GM12873 (cell line): ENCODE measurements at regions not wholly inside any gene's neighbourhood (a gene's known extent, or its start where the extent isn't known, plus 50 kb on each side); places are given as distances from the start of the nearest gene placed in this dataset.

ENCODE experiments used
- CTCF ChIP-seq: IDR thresholded peaks from 2 replicates; pipeline ENCODE4 v1.5.1; 2012; ENCODE audit warnings: low read depth, mild to moderate bottlenecking, moderate library complexity, low read length, control low read depth; ENCODE audit not compliant: insufficient read depth; ENCODE audit errors: missing control alignments

GRCh38 chr10:29127731-29128130 lies 161.1 kb upstream of the LYZL1 start:
- TF ChIP-seq CTCF = no peak

- peak; percentile 54 for TF ChIP-seq CTCF
Observed at GRCh38 chr10:29130190-29130673, 158.6 kb upstream of the LYZL1 start.

GRCh38 chr10:29131952-29132547 lies 156.8 kb upstream of the LYZL1 start:
- TF ChIP-seq CTCF = no peak

- no peak for TF ChIP-seq CTCF
Observed at GRCh38 chr10:29132551-29133111, 156.2 kb upstream of the LYZL1 start.

- TF ChIP-seq CTCF = no peak
Observed at GRCh38 chr10:29135337-29135736, 153.5 kb upstream of the LYZL1 start.

- TF ChIP-seq CTCF = no peak
Observed at GRCh38 chr10:29136411-29136810, 152.5 kb upstream of the LYZL1 start.

- TF ChIP-seq CTCF = no peak
Observed at GRCh38 chr10:29140151-29140550, 148.7 kb upstream of the LYZL1 start.
